ENCODE measurements at regions not wholly inside any gene's neighbourhood (a gene's known extent, or its start where the extent isn't known, plus 50 kb on each side); places are given as distances from the start of the nearest gene placed in this dataset.
"Not testable (repeated sequence)": the region's sequence is repeated elsewhere in the genome, so short reads cannot be mapped to it uniquely, and the experiment has no call there.

DNA sequence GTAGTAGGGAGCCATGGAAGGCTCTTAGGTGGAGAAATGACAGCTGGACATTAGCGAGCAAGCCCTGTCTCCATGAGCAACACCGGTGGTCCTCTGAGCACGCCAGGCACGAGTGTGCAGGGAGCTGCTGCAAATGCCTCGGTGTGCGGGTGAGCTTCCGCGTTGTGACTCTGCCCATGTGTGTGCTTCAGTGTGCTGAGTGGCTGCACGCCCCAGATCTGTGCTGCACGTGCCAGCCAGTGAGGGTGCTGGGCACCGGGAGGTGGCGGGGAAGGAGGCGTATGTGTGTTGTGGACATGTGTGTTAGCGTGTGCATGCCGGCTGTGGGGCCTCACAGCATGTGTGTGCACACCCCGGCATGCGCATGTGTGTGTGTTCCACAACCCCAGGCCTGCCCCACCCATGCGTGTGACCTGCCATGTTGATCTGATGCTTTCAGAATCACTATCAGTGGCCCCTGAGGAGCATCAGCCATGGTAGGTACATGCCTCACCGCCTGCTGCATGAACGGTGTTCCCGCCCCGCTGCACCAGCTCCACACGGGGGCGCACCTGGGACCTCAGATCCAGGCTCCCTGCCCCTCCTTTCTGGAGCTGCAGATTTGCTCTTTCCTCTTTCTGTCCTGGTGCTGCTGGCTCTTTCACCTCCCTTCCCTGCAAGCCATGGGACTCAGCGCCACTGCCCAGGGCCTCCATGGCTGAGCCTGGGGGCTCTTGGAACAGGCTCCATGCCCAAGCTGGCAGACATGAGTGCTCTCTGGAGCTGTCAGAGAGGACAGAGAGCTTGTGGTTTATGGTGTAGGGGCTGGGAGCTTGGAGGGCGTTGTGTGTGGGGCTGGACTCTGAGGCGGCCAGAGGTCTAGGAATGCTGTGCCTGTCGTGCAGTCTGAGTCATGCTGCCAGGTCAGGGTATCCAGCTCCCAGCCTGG is 169.4 kb downstream of the TBC1D2B start:
- H3K4me3 ChIP-seq (ENCODE audit: low read length): no peak overlapping the region
- TF ChIP-seq CTCF (conservative IDR thresholded peaks at IDR 0.05; ENCODE audit: low read length): peak; percentile 53
- DNase-seq (ENCODE audit: low read depth): peak; percentile 54

DNA sequence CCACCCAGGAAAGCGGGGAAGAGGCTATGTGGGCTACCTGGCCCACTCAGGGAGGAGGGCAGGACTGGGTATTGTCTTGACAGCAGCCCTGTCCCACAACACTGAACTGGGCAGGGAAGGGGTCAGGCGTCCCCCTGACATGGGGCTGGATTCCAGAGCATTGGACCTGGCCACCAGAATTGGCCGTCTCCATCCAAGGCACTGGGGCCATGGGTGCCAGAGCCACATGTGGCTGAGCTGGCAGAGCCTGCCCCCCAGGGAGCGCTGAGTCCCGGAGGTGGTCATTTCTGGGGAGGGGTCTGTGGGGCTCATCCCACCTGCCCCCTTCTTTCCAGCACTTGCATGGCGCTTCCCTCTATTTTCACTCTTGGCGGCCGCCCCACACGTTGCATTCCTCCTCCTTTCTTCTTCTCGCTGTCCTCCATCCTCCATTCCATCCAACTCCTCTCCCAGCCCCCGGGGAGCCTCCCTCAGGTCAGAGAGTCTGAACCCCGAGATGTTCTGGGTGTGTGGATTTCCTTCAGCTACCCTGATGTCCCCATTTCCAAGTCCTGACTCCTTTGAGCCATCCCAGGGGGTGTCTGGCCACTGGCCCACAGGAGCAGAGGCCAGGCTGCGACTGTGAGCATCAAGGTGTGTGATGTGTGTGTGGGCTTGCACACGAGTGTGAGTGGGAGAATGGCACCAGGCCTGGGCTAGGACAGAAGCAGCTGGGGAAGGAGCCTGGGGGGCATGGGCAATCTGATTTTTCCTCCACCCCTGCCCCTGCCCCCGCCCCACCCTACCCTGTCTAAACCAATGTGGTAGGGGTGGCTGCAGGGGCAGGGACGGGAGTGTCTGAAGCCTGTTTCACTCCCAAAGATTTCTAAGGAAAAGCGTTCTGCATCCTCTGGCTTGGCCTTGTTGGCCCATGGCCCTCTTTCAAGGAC is 171.2 kb downstream of the TBC1D2B start:
- H3K4me3 ChIP-seq (ENCODE audit: low read length); DNase-seq (ENCODE audit: low read depth): not testable (repeated sequence)

DNA sequence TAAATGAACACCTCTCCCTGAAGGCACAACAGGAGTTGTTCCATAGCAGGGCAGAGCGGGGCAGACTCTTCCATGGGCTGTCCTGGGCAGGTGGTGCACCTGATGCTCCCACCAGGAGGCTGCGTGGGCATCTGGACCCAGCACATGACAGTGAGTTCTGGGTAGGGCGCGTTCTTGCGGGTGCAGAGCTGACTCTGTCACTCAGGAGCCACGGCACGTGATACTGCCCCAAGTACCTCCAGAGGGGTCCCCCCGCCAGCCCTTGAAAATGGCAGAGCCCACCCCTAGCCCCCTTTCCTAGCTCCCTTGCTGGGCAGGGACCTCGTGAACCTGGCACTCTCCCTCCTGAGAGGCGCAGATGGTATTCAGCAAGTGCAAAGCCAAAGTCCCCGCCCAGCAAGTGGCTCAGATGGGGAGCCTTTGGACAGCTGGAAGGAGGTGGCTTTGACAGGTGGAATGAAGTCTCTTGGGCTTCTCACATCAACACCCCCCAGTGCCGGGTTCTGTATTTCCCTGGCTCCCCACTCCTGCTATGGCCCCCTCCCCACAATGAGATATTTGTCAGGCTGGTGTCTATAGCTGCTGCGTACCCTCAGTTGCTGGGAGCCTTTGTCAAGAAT is 172.1 kb downstream of the TBC1D2B start:
- DNase-seq (ENCODE audit: low read depth): no peak
- TF ChIP-seq CTCF (conservative IDR thresholded peaks at IDR 0.05; ENCODE audit: low read length): no peak
- H3K4me3 ChIP-seq (ENCODE audit: low read length): no peak overlapping the region

DNA sequence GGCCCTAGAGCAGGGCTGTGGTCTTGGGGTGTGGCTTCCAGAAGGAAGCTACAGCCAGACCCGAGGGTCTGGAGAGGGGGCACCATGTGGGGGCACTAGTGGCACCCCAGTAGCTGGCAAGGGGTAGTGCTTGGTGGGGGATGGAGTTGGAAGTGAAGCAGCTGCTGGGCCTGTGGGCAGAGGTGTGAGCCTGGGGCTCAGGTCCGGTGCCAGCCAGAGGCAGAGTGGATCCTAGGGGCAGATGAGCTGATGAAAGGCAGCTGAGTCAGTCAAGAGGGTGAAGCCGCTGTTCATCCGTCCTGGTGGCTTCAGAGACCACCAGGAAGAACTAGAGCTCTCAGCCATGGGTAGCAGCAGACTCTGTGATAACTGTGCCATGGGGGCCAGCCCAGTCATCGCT is 172.6 kb downstream of the TBC1D2B start:
- H3K4me3 ChIP-seq (ENCODE audit: low read length): no peak overlapping the region
- TF ChIP-seq CTCF (conservative IDR thresholded peaks at IDR 0.05; ENCODE audit: low read length): no peak
- DNase-seq (ENCODE audit: low read depth): no peak

- TF ChIP-seq CTCF (conservative IDR thresholded peaks at IDR 0.05; ENCODE audit: low read length): no peak
- H3K4me3 ChIP-seq (ENCODE audit: low read length): no peak overlapping the region
- DNase-seq (ENCODE audit: low read depth): no peak
Measured at GRCh38 chr15:77904436-77904821, 173.1 kb downstream of the TBC1D2B start.

- H3K4me3 ChIP-seq (ENCODE audit: low read length): not testable (repeated sequence)
Measured at GRCh38 chr15:77903761-77904435, 173.6 kb downstream of the TBC1D2B start.

DNA sequence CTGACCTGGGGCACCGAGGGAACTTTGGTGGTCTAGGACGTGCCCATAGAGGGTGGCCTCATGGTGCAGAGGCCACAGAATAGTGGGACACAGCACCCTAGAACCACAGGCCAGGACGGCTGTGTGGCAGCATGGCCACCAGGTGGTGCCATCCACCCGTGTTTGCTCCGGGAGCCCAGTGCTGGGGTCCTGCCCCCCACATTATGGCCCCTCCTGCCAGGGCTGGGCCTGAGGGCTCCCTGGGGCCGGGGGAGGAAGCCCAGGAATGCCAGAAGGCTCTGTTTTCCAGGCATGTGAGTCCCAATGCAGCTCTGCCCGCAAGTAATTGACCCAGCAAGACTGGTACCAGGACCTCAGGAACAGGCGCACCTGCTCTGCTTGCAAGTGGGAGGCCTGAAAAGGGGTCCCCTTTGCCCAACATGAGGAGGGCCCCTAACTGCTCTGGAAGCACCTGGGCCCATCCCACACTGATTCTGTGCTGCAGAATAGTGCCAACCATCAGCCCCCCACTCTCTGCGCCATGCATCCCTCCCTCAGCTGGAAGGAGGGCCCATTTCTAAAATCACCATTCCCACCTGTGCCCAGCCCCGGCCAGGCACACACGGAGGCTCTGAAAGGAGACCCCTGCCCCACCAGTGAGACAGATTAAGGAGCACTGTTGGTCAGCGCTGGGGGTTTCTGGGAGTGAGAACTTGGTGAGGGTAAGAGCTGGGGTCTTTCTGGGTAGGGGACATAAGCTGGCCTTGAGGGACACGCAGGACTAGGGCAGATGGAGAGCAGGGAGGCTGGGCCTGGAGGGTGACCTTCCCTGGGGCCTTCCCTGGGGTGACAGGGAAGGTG is 174.4 kb downstream of the TBC1D2B start:
- TF ChIP-seq CTCF (conservative IDR thresholded peaks at IDR 0.05; ENCODE audit: low read length): peak; percentile 68
- not testable (repeated sequence) for DNase-seq (ENCODE audit: low read depth); H3K4me3 ChIP-seq (ENCODE audit: low read length)

More at GRCh38 chr15:77903761-77904435, 173.6 kb downstream of the TBC1D2B start:
- not testable (repeated sequence) for DNase-seq (ENCODE audit: low read depth)
